ENCODE measurements at regions not wholly inside any gene's neighbourhood (a gene's known extent, or its start where the extent isn't known, plus 50 kb on each side); places are given as distances from the start of the nearest gene placed in this dataset.

- no peaks in the 10 kb centered on the region for H3K36me3 ChIP-seq (ENCODE audit: control insufficient read depth in 2 of 2, insufficient read depth in 2 of 2, low read length in 1 of 2)
- CTCF ChIA-PET = interaction anchor here (1.0 to 2.7 kb wide), 2 partner anchors 19 to 25 kb away, joined by 3 to 14 read pairs; no protein-coding TSS in a partner anchor
- no peak overlapping the region for H3K4me2 ChIP-seq (ENCODE audit: control insufficient read depth, insufficient read depth)
- in situ Hi-C loops (cut with MboI) = no loop called here
- H3K79me2 ChIP-seq (ENCODE audit: control insufficient read depth, insufficient read depth, low read length) = no peaks in the 10 kb centered on the region
- no peaks in the 10 kb centered on the region for H3K27me3 ChIP-seq (replicated peaks in 1 of 2; ENCODE audit: control insufficient read depth in 2 of 2, insufficient read depth in 2 of 2, low read length in 1 of 2)
- H4K20me1 ChIP-seq (ENCODE audit: control insufficient read depth, insufficient read depth) = no peaks in the 10 kb centered on the region
- WGBS (ENCODE audit: insufficient coverage, insufficient replicate concordance, low lambda C conversion rate, missing lambda C conversion rate) = 46% methylated on average over 4 of the region's 4 CpGs
- no peaks in the 10 kb centered on the region for H3K9me3 ChIP-seq (replicated peaks; ENCODE audit: control insufficient read depth, insufficient read depth, low read length)
- no peak overlapping the region for H2AFZ ChIP-seq (ENCODE audit: control insufficient read depth, low read depth, low read length)
- POLR2A ChIA-PET = no interaction called here
- DNase-seq (ENCODE audit: low read depth, low spot score) = no peak
- intact Hi-C loops (cut with micrococcal nuclease; ENCODE audit: unreplicated experiment) = no loop called here
- ATAC-seq = no peak
- no peak for FAIRE-seq
- H3K9ac ChIP-seq (ENCODE audit: control insufficient read depth, insufficient read depth, low read length) = no peak overlapping the region
- RAD21 ChIA-PET (ENCODE audit: unreplicated experiment) = interaction anchor here (1.2 kb wide), 2 partner anchors 18 to 179 kb away, joined by 3 read pairs; no protein-coding TSS in a partner anchor
- H3K27ac ChIP-seq (ENCODE audit: control insufficient read depth, insufficient read depth) = no peak overlapping the region
- no peaks in the 10 kb centered on the region for H3K4me1 ChIP-seq (ENCODE audit: control insufficient read depth, insufficient read depth, low read length)
- BruUV-seq (replicated peaks) = no TSS peak
- no peak overlapping the region for H3K4me3 ChIP-seq
- SMC1A ChIA-PET (ENCODE audit: uncharacterized antibody, unreplicated experiment) = interaction anchor here (0.6 to 1.8 kb wide), 3 partner anchors 12 to 326 kb away, joined by 3 to 10 read pairs (median 4); no protein-coding TSS in a partner anchor
- TF ChIP-seq ASH2L (IDR thresholded peaks at IDR 0.05; ENCODE audit: borderline replicate concordance, low read depth) (no peak), IKZF1 (conservative IDR thresholded peaks at IDR 0.05) (no peak), NBN (IDR thresholded peaks at IDR 0.05) (no peak), ATF2 (IDR thresholded peaks at IDR 0.05; ENCODE audit: low read length) (no peak), TARDBP (IDR thresholded peaks at IDR 0.05; ENCODE audit: borderline replicate concordance) (no peak), ZBED1 (IDR thresholded peaks at IDR 0.05; ENCODE audit: borderline replicate concordance) (no peak), ATF3 (IDR thresholded peaks at IDR 0.05; ENCODE audit: borderline replicate concordance, extremely low read depth, low read depth, low read length) (no peak), ZNF24 (IDR thresholded peaks at IDR 0.05) (no peak), TCF7 (IDR thresholded peaks at IDR 0.05; ENCODE audit: borderline replicate concordance) (no peak), KAT2A (conservative IDR thresholded peaks at IDR 0.05; ENCODE audit: control insufficient read depth, low read depth, low read length) (no peak), RAD21 (IDR thresholded peaks at IDR 0.05; ENCODE audit: insufficient read depth, low read depth, low read length) (no peak), ZSCAN29 (IDR thresholded peaks at IDR 0.05) (no peak), SIX5 (IDR thresholded peaks at IDR 0.05; ENCODE audit: low read depth, low read length, severe bottlenecking) (no peak), CEBPB (IDR thresholded peaks at IDR 0.05; ENCODE audit: borderline replicate concordance in 1 of 2, low read depth in 2 of 2, low read length in 2 of 2) (no peak), CHD1 (IDR thresholded peaks at IDR 0.05; ENCODE audit: low read depth, low read length) (no peak), ZBTB40 (IDR thresholded peaks at IDR 0.05; ENCODE audit: borderline replicate concordance) (no peak), E4F1 (IDR thresholded peaks at IDR 0.05; ENCODE audit: borderline replicate concordance, partially characterized antibody) (no peak), BRCA1 (IDR thresholded peaks at IDR 0.05; ENCODE audit: low read depth, low read length) (no peak), SP1 (IDR thresholded peaks at IDR 0.05; ENCODE audit: low read depth, low read length) (no peak)
Measured at GRCh38 chr15:94145046-94145445, 86.3 kb upstream of the MCTP2 start.

Measured in GM12878 (cell line).